Mesenchymal stem cell (in vitro differentiated cells and primary cell): ENCODE measurements at regions not wholly inside any gene's neighbourhood (a gene's known extent, or its start where the extent isn't known, plus 50 kb on each side); places are given as distances from the start of the nearest gene placed in this dataset.

Source experiments
- DNase-seq: peaks from one replicate; pipeline ENCODE4 v3.0.0-alpha.2; 2013
- H2AFZ ChIP-seq: one replicate; pipeline ENCODE4 v1.6.1; 2013; ENCODE audit warnings: low read depth, mild to moderate bottlenecking, control low read depth, inconsistent platforms, low read length, moderate library complexity
- H2AK5ac ChIP-seq: 2 replicates; pipeline ENCODE4 v1.6.1; 2013; ENCODE audit warnings: low read length, moderate library complexity, mild to moderate bottlenecking, inconsistent platforms; ENCODE audit not compliant: severe bottlenecking
- H2BK120ac ChIP-seq: one replicate; pipeline ENCODE4 v1.6.1; 2013; ENCODE audit warnings: low read depth, mild to moderate bottlenecking, inconsistent platforms, low read length, moderate library complexity
- H2BK12ac ChIP-seq, 2 experiments: one replicate each; pipeline ENCODE4 v1.6.1; 2013; ENCODE audit warnings: inconsistent platforms in 2 of 2, low read length in 2 of 2, mild to moderate bottlenecking in 2 of 2, moderate library complexity in 2 of 2, control low read depth in 1 of 2
- H2BK15ac ChIP-seq: one replicate; pipeline ENCODE4 v1.6.1; 2013; ENCODE audit warnings: mild to moderate bottlenecking, low read depth, inconsistent platforms; ENCODE audit not compliant: poor library complexity, severe bottlenecking
- H2BK5ac ChIP-seq: 2 replicates; pipeline ENCODE4 v1.6.1; 2013; ENCODE audit warnings: low read depth, mild to moderate bottlenecking, low read length, control low read depth, inconsistent platforms; ENCODE audit not compliant: poor library complexity, severe bottlenecking
- H3K14ac ChIP-seq, 2 experiments: one replicate each; pipeline ENCODE4 v1.6.1; 2013; ENCODE audit warnings: inconsistent platforms in 2 of 2, low read length in 2 of 2, control low read depth in 1 of 2, mild to moderate bottlenecking in 1 of 2, moderate library complexity in 1 of 2
- H3K18ac ChIP-seq, 2 experiments: one replicate each; pipeline ENCODE4 v1.6.1; 2013; ENCODE audit warnings: inconsistent platforms in 2 of 2, low read length in 2 of 2, control low read depth in 1 of 2, low read depth in 1 of 2, mild to moderate bottlenecking in 1 of 2
- H3K23ac ChIP-seq, 2 experiments: one replicate each; pipeline ENCODE4 v1.6.1; 2013; ENCODE audit warnings: inconsistent platforms in 2 of 2, low read length in 2 of 2, mild to moderate bottlenecking in 2 of 2, moderate library complexity in 2 of 2, control low read depth in 1 of 2
- H3K27ac ChIP-seq: 2 replicates; pipeline ENCODE4 v1.5.1; 2013; ENCODE audit warnings: mild to moderate bottlenecking, moderate library complexity, low read length, control low read depth, inconsistent platforms; ENCODE audit not compliant: poor library complexity, severe bottlenecking
- H3K27me3 ChIP-seq, 2 experiments: 2 replicates each; pipeline versions ENCODE4 v1.6.1 to v1.7.0; 2013; ENCODE audit warnings: low read length in 2 of 2, mild to moderate bottlenecking in 2 of 2, moderate library complexity in 2 of 2, control low read depth in 1 of 2, inconsistent platforms in 1 of 2; ENCODE audit not compliant: control insufficient read depth in 1 of 2, insufficient read depth in 1 of 2
- H3K36me3 ChIP-seq, 2 experiments: 2 replicates each; pipeline versions ENCODE4 v1.6.1 to v1.7.0; 2013; ENCODE audit warnings: low read length in 2 of 2, control low read depth in 1 of 2, inconsistent platforms in 1 of 2, low read depth in 1 of 2, mild to moderate bottlenecking in 1 of 2; ENCODE audit not compliant: insufficient read depth in 2 of 2, control insufficient read depth in 1 of 2
- H3K4ac ChIP-seq, 2 experiments: one replicate each; pipeline ENCODE4 v1.6.1; 2013; ENCODE audit warnings: inconsistent platforms in 2 of 2, low read length in 2 of 2, mild to moderate bottlenecking in 2 of 2, moderate library complexity in 2 of 2, control low read depth in 1 of 2, low read depth in 1 of 2
- H3K4me1 ChIP-seq: 2 replicates; pipeline ENCODE4 v1.6.1; 2013; ENCODE audit warnings: low read depth, low read length, control low read depth; ENCODE audit not compliant: control insufficient read depth, insufficient read depth
- H3K4me2 ChIP-seq: 2 replicates; pipeline ENCODE4 v1.6.1; 2013; ENCODE audit warnings: low read length, mild to moderate bottlenecking, inconsistent platforms; ENCODE audit not compliant: poor library complexity, severe bottlenecking
- H3K4me3 ChIP-seq, 2 experiments: 2 replicates each; pipeline versions ENCODE4 v1.5.1 to v1.7.0; 2013; ENCODE audit warnings: low read length in 2 of 2, mild to moderate bottlenecking in 2 of 2, control low read depth in 1 of 2, low read depth in 1 of 2; ENCODE audit not compliant: insufficient read depth in 1 of 2
- H3K79me1 ChIP-seq: replicated peaks from 2 replicates; pipeline ENCODE4 v1.6.1; 2013; ENCODE audit warnings: mild to moderate bottlenecking, control low read depth, low read length, inconsistent platforms; ENCODE audit not compliant: poor library complexity, severe bottlenecking
- H3K9ac ChIP-seq: 2 replicates; pipeline ENCODE4 v1.7.0; 2013; ENCODE audit warnings: mild to moderate bottlenecking, low read length, moderate library complexity
- H3K9me3 ChIP-seq: 2 replicates; pipeline ENCODE4 v1.7.0; 2013; ENCODE audit warnings: mild to moderate bottlenecking, low read length; ENCODE audit not compliant: control insufficient read depth
- H4K8ac ChIP-seq: one replicate; pipeline ENCODE4 v1.6.1; 2013; ENCODE audit warnings: inconsistent platforms, mild to moderate bottlenecking, low read length, moderate library complexity
- H4K91ac ChIP-seq: one replicate; pipeline ENCODE4 v1.6.1; 2013; ENCODE audit warnings: mild to moderate bottlenecking, low read length, inconsistent platforms
- WGBS: methylation state at CpG from one replicate; pipeline ENCODE4 v1.1.7; 2013; ENCODE audit warnings: mixed read lengths; 5-methylcytosine and 5-hydroxymethylcytosine counted together

DNA sequence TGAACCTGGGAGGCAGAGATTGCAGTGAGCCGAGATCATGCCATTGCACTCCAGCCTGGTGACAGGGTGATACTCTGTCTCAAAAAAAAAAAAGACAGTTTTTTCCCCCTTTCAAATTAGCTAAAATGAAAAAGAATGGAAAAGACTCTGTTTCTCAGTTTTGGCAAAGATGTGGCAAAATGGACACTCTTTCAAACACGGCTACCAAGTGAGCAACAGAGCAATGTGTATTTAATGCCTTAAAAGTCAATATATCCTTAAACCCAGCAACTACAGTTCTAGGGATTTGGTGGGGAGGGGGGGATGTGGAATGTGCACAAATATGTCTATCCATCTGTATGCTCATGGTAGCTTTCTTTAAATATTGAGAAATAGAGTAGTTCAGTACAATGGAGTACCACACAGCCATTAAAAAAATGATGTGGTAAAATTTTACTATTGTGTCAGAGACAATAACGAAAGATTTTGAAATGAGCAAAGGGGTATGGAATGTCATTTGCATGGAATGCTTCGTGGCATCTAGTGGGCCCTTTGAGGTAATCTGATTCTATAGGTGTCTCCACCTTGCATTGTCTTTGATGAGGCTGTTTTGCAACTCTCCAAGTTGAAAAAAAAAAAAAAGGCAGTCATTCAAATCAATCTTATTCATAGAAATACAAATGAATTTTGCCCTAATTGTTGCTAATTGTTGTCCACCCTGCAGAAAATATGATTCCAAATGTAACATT, 108.1 kb downstream of the AXIN2 start:
- Histone ChIP-seq H2BK5ac (no peak overlapping the region), H2BK120ac (no peak overlapping the region), H3K4me1 (no peaks in the 10 kb centered on the region), H2AFZ (no peak overlapping the region), H4K8ac (no peak overlapping the region), H3K4me2 (no peak overlapping the region), H3K4ac (no peak overlapping the region), H3K79me1 (no peaks in the 10 kb centered on the region), H4K91ac (no peak overlapping the region), H3K36me3 (no peaks in the 10 kb centered on the region), H3K9ac (no peak overlapping the region), H2BK12ac (no peak overlapping the region), H2AK5ac (no peak overlapping the region), H3K4me3 (no peak overlapping the region), H2BK15ac (no peak overlapping the region), H3K9me3 (peaks cover 4% of the 10 kb centered on the region), H3K23ac (no peak overlapping the region), H3K14ac (no peak overlapping the region), H3K27me3 (peaks cover 0 to 22% of the 10 kb centered on the region in 2 experiments), H3K27ac (no peak overlapping the region), H3K18ac (no peak overlapping the region)
- no peak for DNase-seq
- 84% methylated on average over 1 of the region's 4 CpGs for WGBS

DNA sequence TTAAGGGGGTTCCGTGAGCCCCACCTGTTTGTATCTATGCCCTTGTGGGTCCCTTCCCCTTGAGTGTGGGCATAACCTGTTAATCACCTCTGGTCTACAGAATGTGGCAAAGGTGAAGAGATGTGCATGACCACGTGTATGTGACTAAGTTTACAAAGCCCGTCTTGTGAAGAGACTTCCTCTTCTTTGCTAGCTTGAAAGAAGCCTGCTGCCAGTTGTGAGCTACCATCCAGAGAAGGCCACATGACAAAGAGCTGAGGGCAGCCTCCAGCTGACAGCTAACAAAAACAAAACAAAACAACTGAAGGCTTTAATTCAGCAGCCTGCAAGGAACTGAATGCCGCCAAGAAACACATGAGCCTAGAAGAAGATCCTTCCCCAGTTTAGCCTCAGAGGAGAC, 112.0 kb downstream of the AXIN2 start:
- Histone ChIP-seq H3K23ac (no peak overlapping the region), H3K18ac (no peak overlapping the region), H3K79me1 (no peaks in the 10 kb centered on the region), H2AK5ac (no peak overlapping the region), H3K14ac (no peak overlapping the region), H3K36me3 (no peaks in the 10 kb centered on the region), H3K4me1 (no peaks in the 10 kb centered on the region), H2BK5ac (no peak overlapping the region), H3K4ac (no peak overlapping the region), H3K9ac (no peak overlapping the region), H3K4me2 (no peak overlapping the region), H2BK12ac (no peak overlapping the region), H2AFZ (no peak overlapping the region), H3K9me3 (peaks cover 4% of the 10 kb centered on the region), H4K8ac (no peak overlapping the region), H2BK15ac (no peak overlapping the region), H2BK120ac (no peak overlapping the region), H3K27me3 (peaks cover 13 to 41% of the 10 kb centered on the region in 2 experiments), H3K27ac (no peak overlapping the region), H3K4me3 (no peak overlapping the region), H4K91ac (no peak overlapping the region)
- 80% methylated on average over 4 of the region's 4 CpGs for WGBS
- no peak for DNase-seq

DNA sequence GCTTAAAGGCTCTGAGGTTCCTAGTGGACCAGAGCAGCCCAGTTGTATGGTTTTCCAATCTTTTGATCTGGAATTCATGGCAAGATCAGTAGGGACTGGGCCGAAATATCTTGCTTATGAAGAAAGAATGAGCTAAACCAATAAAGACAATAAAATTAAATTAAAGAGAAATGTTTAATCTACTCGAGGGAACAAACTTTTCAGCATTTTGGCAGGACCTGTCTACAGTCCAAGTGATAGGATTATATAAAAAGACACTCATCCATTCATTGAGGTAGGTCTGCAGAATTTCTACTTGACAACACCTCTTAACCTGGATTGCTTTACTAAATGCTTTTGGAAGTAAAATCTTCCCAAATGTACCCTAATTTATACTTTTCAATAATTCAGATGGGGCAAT, 113.6 kb downstream of the AXIN2 start:
- WGBS: 0% methylated on average over 1 of the region's 2 CpGs
- H2BK5ac ChIP-seq: no peak overlapping the region

DNA sequence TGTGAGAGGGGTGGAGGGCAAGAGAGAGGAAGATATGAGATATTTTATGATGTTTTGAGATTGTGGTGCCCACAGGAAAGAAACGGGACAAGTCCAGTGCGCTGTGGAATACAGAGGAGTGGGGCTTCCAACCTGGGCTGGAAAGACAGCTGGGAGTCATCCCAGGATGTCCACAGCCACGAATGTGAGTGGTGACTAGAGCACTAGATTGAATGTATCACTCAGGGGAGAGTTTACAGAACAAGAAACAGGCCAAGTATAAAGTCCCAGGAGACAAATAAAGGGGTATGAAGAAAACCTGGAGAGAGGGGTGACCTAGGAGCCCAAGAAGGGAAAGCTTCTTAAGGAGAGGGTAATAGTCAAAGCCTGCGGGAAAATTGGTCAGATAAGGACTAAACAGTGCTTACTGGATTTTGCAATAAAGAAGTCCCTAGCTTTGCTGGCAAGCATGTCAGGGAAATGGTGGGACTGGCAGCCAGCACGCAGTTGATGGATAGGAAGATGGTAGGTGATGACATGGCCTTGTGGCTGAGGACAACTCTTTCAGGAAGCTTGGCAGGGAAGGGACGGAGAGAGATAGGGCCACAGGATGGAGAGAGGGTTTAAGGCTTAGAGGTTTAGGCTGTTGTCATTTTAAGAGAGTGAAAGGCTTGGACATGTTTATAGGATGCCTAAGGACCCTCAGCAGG, 114.5 kb downstream of the AXIN2 start:
- no peak overlapping the region for H2BK15ac ChIP-seq
- no peaks in the 10 kb centered on the region for H3K4me1 ChIP-seq
- H3K23ac ChIP-seq: no peak overlapping the region
- no peaks in the 10 kb centered on the region for H3K36me3 ChIP-seq
- H4K8ac ChIP-seq: no peak overlapping the region
- H3K14ac ChIP-seq: no peak overlapping the region
- H2AFZ ChIP-seq: no peak overlapping the region
- H3K4me2 ChIP-seq: no peak overlapping the region
- H3K79me1 ChIP-seq: no peaks in the 10 kb centered on the region
- no peak overlapping the region for H3K9ac ChIP-seq
- no peak overlapping the region for H3K4me3 ChIP-seq
- no peak overlapping the region for H2AK5ac ChIP-seq
- H3K27me3 ChIP-seq: peaks cover 20 to 65% of the 10 kb centered on the region in 2 experiments
- H4K91ac ChIP-seq: no peak overlapping the region
- WGBS: 80% methylated on average over 6 of the region's 6 CpGs
- no peak overlapping the region for H2BK5ac ChIP-seq
- no peak for DNase-seq
- H3K4ac ChIP-seq: no peak overlapping the region
- peaks cover 4% of the 10 kb centered on the region for H3K9me3 ChIP-seq
- H3K27ac ChIP-seq: no peak overlapping the region
- H2BK120ac ChIP-seq: no peak overlapping the region
- no peak overlapping the region for H2BK12ac ChIP-seq
- no peak overlapping the region for H3K18ac ChIP-seq

More for the DNA sequence above, 113.6 kb downstream of the AXIN2 start:
- H3K4me3 ChIP-seq: no peak overlapping the region
- peaks cover 13 to 57% of the 10 kb centered on the region in 2 experiments for H3K27me3 ChIP-seq
- no peak overlapping the region for H3K9ac ChIP-seq
- H2AFZ ChIP-seq: no peak overlapping the region
- H2BK12ac ChIP-seq: no peak overlapping the region
- H2BK15ac ChIP-seq: no peak overlapping the region
- no peak overlapping the region for H4K91ac ChIP-seq
- no peaks in the 10 kb centered on the region for H3K79me1 ChIP-seq
- H3K23ac ChIP-seq: no peak overlapping the region
- DNase-seq: no peak
- H3K18ac ChIP-seq: no peak overlapping the region
- no peaks in the 10 kb centered on the region for H3K36me3 ChIP-seq
- no peak overlapping the region for H2BK120ac ChIP-seq
- peaks cover 4% of the 10 kb centered on the region for H3K9me3 ChIP-seq
- H3K14ac ChIP-seq: no peak overlapping the region
- no peaks in the 10 kb centered on the region for H3K4me1 ChIP-seq
- H2AK5ac ChIP-seq: no peak overlapping the region
- no peak overlapping the region for H4K8ac ChIP-seq
- no peak overlapping the region for H3K4me2 ChIP-seq
- H3K4ac ChIP-seq: no peak overlapping the region
- no peak overlapping the region for H3K27ac ChIP-seq
